ENCODE measurements at regions not wholly inside any gene's neighbourhood (a gene's known extent, or its start where the extent isn't known, plus 50 kb on each side); places are given as distances from the start of the nearest gene placed in this dataset.

GRCh38 chr6:97958134-97958533 lies 675.1 kb upstream of the MMS22L start:
- no peak for DNase-seq (ENCODE audit: low read depth, low spot score)

More at GRCh38 chr6:97958134-97958533, 675.1 kb upstream of the MMS22L start:
- RAD21 ChIA-PET (ENCODE audit: unreplicated experiment): no interaction called here
- Histone ChIP-seq H3K27ac (ENCODE audit: control insufficient read depth, insufficient read depth) (no peak overlapping the region), H4K20me1 (ENCODE audit: control insufficient read depth, insufficient read depth) (no peaks in the 10 kb centered on the region), H3K4me1 (ENCODE audit: control insufficient read depth, insufficient read depth, low read length) (no peaks in the 10 kb centered on the region), H3K36me3 (ENCODE audit: control insufficient read depth in 2 of 2, insufficient read depth in 2 of 2, low read length in 1 of 2) (no peaks in the 10 kb centered on the region), H3K9ac (ENCODE audit: control insufficient read depth, insufficient read depth, low read length) (no peak overlapping the region), H2AFZ (ENCODE audit: control insufficient read depth, low read depth, low read length) (no peak overlapping the region), H3K4me2 (ENCODE audit: control insufficient read depth, insufficient read depth) (no peak overlapping the region), H3K27me3 (replicated peaks in 1 of 2; ENCODE audit: control insufficient read depth in 2 of 2, insufficient read depth in 2 of 2, low read length in 1 of 2) (no peaks in the 10 kb centered on the region), H3K9me3 (replicated peaks; ENCODE audit: control insufficient read depth, insufficient read depth, low read length) (no peaks in the 10 kb centered on the region), H3K79me2 (ENCODE audit: control insufficient read depth, insufficient read depth, low read length) (no peaks in the 10 kb centered on the region), H3K4me3 (no peak overlapping the region)
- no peak for TF ChIP-seq EED (IDR thresholded peaks at IDR 0.05; ENCODE audit: low read depth)
- no peak for TF ChIP-seq NFIC (IDR thresholded peaks at IDR 0.05; ENCODE audit: low read depth, low read length)
- no peak for TF ChIP-seq PBX3 (IDR thresholded peaks at IDR 0.05; ENCODE audit: insufficient replicate concordance, low read depth, low read length)
- TF ChIP-seq BRCA1 (IDR thresholded peaks at IDR 0.05; ENCODE audit: low read depth, low read length): no peak
- TF ChIP-seq POLR2AphosphoS5 (IDR thresholded peaks at IDR 0.05; ENCODE audit: low read length): no peak
- no peak for TF ChIP-seq SMARCA5 (IDR thresholded peaks at IDR 0.05)
- no peak for TF ChIP-seq BACH1 (IDR thresholded peaks at IDR 0.05; ENCODE audit: borderline replicate concordance)
- no peak for TF ChIP-seq MAX (IDR thresholded peaks at IDR 0.05; ENCODE audit: low read depth, low read length)
- no peak for TF ChIP-seq SREBF2 (IDR thresholded peaks at IDR 0.05; ENCODE audit: low read length)
- TF ChIP-seq, protein P1, sequence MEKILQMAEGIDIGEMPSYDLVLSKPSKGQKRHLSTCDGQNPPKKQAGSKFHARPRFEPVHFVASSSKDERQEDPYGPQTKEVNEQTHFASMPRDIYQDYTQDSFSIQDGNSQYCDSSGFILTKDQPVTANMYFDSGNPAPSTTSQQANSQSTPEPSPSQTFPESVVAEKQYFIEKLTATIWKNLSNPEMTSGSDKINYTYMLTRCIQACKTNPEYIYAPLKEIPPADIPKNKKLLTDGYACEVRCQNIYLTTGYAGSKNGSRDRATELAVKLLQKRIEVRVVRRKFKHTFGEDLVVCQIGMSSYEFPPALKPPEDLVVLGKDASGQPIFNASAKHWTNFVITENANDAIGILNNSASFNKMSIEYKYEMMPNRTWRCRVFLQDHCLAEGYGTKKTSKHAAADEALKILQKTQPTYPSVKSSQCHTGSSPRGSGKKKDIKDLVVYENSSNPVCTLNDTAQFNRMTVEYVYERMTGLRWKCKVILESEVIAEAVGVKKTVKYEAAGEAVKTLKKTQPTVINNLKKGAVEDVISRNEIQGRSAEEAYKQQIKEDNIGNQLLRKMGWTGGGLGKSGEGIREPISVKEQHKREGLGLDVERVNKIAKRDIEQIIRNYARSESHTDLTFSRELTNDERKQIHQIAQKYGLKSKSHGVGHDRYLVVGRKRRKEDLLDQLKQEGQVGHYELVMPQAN (conservative IDR thresholded peaks at IDR 0.05): no peak
- TF ChIP-seq RELB (IDR thresholded peaks at IDR 0.05; ENCODE audit: low read depth): no peak
- no peak for TF ChIP-seq BCL11A (IDR thresholded peaks at IDR 0.05; ENCODE audit: low read depth, low read length)
- TF ChIP-seq E2F4 (IDR thresholded peaks at IDR 0.05; ENCODE audit: low read depth, low read length): no peak
- no peak for TF ChIP-seq NR2C1 (IDR thresholded peaks at IDR 0.05)
- TF ChIP-seq MXI1 (IDR thresholded peaks at IDR 0.05; ENCODE audit: low read depth, low read length): no peak
- WGBS (ENCODE audit: insufficient coverage, insufficient replicate concordance, low lambda C conversion rate, missing lambda C conversion rate): 55% methylated on average over 8 of the region's 8 CpGs
- POLR2A ChIA-PET: no interaction called here
- FAIRE-seq (no peak), ATAC-seq (no peak)
- no TSS peak for BruUV-seq (replicated peaks)
- CTCF ChIA-PET: no interaction called here
- intact Hi-C loops (cut with micrococcal nuclease; ENCODE audit: unreplicated experiment) (no loop called here), in situ Hi-C loops (cut with MboI) (no loop called here)
- SMC1A ChIA-PET (ENCODE audit: uncharacterized antibody, unreplicated experiment): no interaction called here

Measured in GM12878 (cell line).